ENCODE measurements at regions not wholly inside any gene's neighbourhood (a gene's known extent, or its start where the extent isn't known, plus 50 kb on each side); places are given as distances from the start of the nearest gene placed in this dataset.

DNA sequence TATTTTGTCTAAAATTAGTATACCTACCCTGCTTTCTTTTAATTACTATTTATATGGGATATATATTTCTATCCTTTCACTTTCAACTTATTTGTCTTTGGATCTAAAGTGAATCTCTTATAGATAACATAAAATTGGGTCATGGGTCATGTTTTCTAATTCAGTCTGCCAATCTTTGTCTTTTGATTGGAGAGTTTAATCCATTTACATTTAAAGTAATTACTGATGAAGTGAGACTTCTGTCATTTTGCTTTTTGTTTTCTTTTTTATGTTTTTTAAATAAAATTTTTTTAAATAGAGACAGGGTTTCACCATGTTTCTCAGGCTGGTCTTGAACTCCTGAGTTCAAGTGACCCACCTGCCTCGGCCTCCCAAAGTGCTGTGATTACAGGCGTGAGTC is 50.5 kb upstream of the PRDM1 start:
- no peak overlapping the region for H3K4me3 ChIP-seq (ENCODE audit: low read depth, low read length)
- no peaks in the 10 kb centered on the region for H3K36me3 ChIP-seq (ENCODE audit: control insufficient read depth in 2 of 2, insufficient read depth in 1 of 2, low read length in 2 of 2)
- POLR2A ChIA-PET: no interaction called here
- H3K4me1 ChIP-seq (ENCODE audit: control insufficient read depth, insufficient read depth, low read length): no peaks in the 10 kb centered on the region
- no peak overlapping the region for H3K27ac ChIP-seq (ENCODE audit: extremely low read depth, low read depth, low read length)
- TF ChIP-seq, protein P1, sequence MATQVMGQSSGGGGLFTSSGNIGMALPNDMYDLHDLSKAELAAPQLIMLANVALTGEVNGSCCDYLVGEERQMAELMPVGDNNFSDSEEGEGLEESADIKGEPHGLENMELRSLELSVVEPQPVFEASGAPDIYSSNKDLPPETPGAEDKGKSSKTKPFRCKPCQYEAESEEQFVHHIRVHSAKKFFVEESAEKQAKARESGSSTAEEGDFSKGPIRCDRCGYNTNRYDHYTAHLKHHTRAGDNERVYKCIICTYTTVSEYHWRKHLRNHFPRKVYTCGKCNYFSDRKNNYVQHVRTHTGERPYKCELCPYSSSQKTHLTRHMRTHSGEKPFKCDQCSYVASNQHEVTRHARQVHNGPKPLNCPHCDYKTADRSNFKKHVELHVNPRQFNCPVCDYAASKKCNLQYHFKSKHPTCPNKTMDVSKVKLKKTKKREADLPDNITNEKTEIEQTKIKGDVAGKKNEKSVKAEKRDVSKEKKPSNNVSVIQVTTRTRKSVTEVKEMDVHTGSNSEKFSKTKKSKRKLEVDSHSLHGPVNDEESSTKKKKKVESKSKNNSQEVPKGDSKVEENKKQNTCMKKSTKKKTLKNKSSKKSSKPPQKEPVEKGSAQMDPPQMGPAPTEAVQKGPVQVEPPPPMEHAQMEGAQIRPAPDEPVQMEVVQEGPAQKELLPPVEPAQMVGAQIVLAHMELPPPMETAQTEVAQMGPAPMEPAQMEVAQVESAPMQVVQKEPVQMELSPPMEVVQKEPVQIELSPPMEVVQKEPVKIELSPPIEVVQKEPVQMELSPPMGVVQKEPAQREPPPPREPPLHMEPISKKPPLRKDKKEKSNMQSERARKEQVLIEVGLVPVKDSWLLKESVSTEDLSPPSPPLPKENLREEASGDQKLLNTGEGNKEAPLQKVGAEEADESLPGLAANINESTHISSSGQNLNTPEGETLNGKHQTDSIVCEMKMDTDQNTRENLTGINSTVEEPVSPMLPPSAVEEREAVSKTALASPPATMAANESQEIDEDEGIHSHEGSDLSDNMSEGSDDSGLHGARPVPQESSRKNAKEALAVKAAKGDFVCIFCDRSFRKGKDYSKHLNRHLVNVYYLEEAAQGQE (tag by site-specific recombination; IDR thresholded peaks at IDR 0.05): no peak
- TF ChIP-seq MYNN (tag by site-specific recombination; IDR thresholded peaks at IDR 0.05; ENCODE audit: borderline replicate concordance) (no peak), REPIN1 (tag by site-specific recombination; IDR thresholded peaks at IDR 0.05; ENCODE audit: low read depth) (no peak), ZNF324 (tag by site-specific recombination; IDR thresholded peaks at IDR 0.05) (no peak), ZNF747 (tag by site-specific recombination; IDR thresholded peaks at IDR 0.05) (no peak), ZNF558 (tag by site-specific recombination; IDR thresholded peaks at IDR 0.05) (no peak), ZNF175 (tag by site-specific recombination; IDR thresholded peaks at IDR 0.05) (no peak), OVOL3 (tag by site-specific recombination; IDR thresholded peaks at IDR 0.05) (no peak), YY2 (tag by site-specific recombination; IDR thresholded peaks at IDR 0.05) (no peak), ZNF501 (tag by site-specific recombination; IDR thresholded peaks at IDR 0.05) (no peak), ZNF664 (tag by site-specific recombination; IDR thresholded peaks at IDR 0.05) (no peak), ZNF248 (tag by site-specific recombination; IDR thresholded peaks at IDR 0.05) (no peak), ZNF621 (tag by site-specific recombination; IDR thresholded peaks at IDR 0.05) (no peak), ZEB2 (tag by site-specific recombination; IDR thresholded peaks at IDR 0.05) (no peak), ZNF221 (tag by site-specific recombination; IDR thresholded peaks at IDR 0.05; ENCODE audit: borderline replicate concordance) (no peak), ZNF654 (tag by site-specific recombination; IDR thresholded peaks at IDR 0.05; ENCODE audit: low read depth) (no peak)
- TF ChIP-seq, protein P2, sequence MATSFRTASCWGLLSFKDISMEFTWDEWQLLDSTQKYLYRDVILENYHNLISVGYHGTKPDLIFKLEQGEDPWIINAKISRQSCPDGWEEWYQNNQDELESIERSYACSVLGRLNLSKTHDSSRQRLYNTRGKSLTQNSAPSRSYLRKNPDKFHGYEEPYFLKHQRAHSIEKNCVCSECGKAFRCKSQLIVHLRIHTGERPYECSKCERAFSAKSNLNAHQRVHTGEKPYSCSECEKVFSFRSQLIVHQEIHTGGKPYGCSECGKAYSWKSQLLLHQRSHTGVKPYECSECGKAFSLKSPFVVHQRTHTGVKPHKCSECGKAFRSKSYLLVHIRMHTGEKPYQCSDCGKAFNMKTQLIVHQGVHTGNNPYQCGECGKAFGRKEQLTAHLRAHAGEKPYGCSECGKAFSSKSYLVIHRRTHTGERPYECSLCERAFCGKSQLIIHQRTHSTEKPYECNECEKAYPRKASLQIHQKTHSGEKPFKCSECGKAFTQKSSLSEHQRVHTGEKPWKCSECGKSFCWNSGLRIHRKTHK (tag by site-specific recombination; IDR thresholded peaks at IDR 0.05): no peak
- TF ChIP-seq, protein P3, sequence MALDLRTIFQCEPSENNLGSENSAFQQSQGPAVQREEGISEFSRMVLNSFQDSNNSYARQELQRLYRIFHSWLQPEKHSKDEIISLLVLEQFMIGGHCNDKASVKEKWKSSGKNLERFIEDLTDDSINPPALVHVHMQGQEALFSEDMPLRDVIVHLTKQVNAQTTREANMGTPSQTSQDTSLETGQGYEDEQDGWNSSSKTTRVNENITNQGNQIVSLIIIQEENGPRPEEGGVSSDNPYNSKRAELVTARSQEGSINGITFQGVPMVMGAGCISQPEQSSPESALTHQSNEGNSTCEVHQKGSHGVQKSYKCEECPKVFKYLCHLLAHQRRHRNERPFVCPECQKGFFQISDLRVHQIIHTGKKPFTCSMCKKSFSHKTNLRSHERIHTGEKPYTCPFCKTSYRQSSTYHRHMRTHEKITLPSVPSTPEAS (tag by site-specific recombination; IDR thresholded peaks at IDR 0.05): no peak
- TF ChIP-seq, protein P4, sequence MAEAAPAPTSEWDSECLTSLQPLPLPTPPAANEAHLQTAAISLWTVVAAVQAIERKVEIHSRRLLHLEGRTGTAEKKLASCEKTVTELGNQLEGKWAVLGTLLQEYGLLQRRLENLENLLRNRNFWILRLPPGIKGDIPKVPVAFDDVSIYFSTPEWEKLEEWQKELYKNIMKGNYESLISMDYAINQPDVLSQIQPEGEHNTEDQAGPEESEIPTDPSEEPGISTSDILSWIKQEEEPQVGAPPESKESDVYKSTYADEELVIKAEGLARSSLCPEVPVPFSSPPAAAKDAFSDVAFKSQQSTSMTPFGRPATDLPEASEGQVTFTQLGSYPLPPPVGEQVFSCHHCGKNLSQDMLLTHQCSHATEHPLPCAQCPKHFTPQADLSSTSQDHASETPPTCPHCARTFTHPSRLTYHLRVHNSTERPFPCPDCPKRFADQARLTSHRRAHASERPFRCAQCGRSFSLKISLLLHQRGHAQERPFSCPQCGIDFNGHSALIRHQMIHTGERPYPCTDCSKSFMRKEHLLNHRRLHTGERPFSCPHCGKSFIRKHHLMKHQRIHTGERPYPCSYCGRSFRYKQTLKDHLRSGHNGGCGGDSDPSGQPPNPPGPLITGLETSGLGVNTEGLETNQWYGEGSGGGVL (tag by site-specific recombination; IDR thresholded peaks at IDR 0.05): no peak
- CTCF ChIA-PET: no interaction called here
- H3K9me3 ChIP-seq (ENCODE audit: control insufficient read depth, insufficient read depth, low read depth, low read length): no peaks in the 10 kb centered on the region

DNA sequence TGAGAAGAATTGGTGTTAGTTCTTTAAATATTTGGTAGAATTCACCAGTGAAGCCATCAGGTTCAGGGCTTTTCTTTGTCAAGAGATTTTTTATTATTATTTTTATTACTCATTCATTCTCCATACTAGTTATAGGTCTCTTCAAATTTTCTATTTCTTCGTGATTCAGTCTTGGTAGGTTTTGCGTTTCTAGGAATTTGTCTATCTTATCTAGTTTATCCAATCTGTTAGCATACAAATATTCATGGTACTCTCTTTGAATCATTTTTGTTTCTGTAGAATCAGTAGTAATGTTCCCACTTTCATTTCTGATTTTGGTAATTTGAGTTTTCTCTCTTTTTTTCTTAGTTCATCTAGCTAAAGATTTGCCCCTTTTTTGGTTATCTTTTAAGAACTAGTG is 52.3 kb upstream of the PRDM1 start:
- ChIA-PET POLR2A (no interaction called here), CTCF (interaction anchor here (1.4 kb wide), 1 partner anchor 51 kb away, joined by 3 read pairs; no protein-coding TSS in a partner anchor)
- no peak overlapping the region for H3K27ac ChIP-seq (ENCODE audit: extremely low read depth, low read depth, low read length)
- H3K4me1 ChIP-seq (ENCODE audit: control insufficient read depth, insufficient read depth, low read length): no peaks in the 10 kb centered on the region
- H3K4me3 ChIP-seq (ENCODE audit: low read depth, low read length): no peak overlapping the region
- TF ChIP-seq SP3 (tag by site-specific recombination; IDR thresholded peaks at IDR 0.05): no peak
- H3K9me3 ChIP-seq (ENCODE audit: control insufficient read depth, insufficient read depth, low read depth, low read length): no peaks in the 10 kb centered on the region
- H3K36me3 ChIP-seq (ENCODE audit: control insufficient read depth in 2 of 2, insufficient read depth in 1 of 2, low read length in 2 of 2): no peaks in the 10 kb centered on the region
